ENCODE measurements at regions not wholly inside any gene's neighbourhood (a gene's known extent, or its start where the extent isn't known, plus 50 kb on each side); places are given as distances from the start of the nearest gene placed in this dataset.

DNA sequence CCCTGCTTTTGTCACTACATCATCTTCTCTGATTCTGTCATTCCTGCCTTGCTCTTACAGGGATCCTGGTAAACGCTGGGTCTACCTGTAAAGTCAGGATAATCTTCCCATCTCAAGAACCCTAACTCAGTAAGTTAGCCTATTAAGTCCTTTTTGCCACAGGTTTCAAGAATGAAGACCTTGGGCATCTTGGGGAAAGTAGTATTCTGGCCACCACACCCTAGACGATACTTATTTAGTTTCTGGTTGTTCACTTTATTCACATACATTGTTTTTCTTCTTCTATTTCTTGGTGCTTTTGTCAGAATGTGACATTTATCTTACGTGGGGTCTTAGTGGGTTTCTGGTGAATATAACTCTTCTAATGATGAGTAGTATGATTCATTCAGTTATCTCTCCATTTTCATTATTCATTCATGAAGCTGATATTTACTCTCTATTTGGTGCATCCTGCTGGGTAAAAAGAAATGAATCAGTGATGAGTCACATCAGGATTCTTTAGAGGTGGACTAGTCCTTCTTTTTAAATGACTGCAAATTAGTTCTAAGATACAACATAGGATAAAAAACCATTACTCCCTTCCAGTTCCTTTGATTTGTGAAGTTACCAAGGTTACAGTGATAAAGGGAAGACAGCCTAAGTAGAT lies 514.4 kb upstream of the B3GALT2 start:
- H3K27ac Mint-ChIP-seq = no peak overlapping the region

DNA sequence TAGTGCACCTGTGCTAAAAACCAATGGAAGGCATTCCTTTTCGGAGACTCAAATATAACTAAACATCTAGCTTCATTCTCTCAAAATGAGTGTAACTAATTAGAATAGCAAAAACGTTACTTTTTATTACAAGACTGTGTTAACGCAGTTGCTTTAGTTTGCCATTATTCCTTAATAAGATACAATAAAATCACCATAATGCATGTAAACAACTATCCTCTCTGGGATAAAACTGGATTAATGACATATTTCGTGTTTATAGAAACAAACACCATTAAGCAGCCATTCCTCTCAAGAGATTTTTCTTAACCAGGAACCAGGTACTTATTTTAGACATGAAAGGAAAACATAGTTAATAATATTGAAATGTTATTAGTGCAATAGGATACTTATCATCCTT lies 512.8 kb upstream of the B3GALT2 start:
- H3K4me3 Mint-ChIP-seq = no peak overlapping the region
- no peaks in the 10 kb centered on the region for H3K27me3 Mint-ChIP-seq (ENCODE audit: insufficient read depth, low read depth)
- TF ChIP-seq EZH2phosphoT487 (IDR thresholded peaks at IDR 0.05) (no peak), EZH2 (IDR thresholded peaks at IDR 0.05) (no peak), CTCF (IDR thresholded peaks at IDR 0.05) (no peak)
- Histone ChIP-seq H3F3A (ENCODE audit: low read depth) (no peaks in the 10 kb centered on the region), H2AFZ (replicated peaks) (no peak overlapping the region), H3K27ac (no peak overlapping the region), H3K9me3 (ENCODE audit: low read depth) (no peaks in the 10 kb centered on the region), H3K79me2 (ENCODE audit: low read depth) (no peaks in the 10 kb centered on the region), H3K27me3 (no peaks in the 10 kb centered on the region), H3K9ac (no peak overlapping the region), H3K4me3 (no peak overlapping the region), H4K20me1 (ENCODE audit: low read depth) (no peaks in the 10 kb centered on the region), H3K4me1 (no peaks in the 10 kb centered on the region), H3K36me3 (no peaks in the 10 kb centered on the region), H3K4me2 (no peak overlapping the region)
- DNase-seq (ENCODE audit: low spot score) = no peak
- H3K36me3 Mint-ChIP-seq = no peaks in the 10 kb centered on the region
- H3K27ac Mint-ChIP-seq = no peak overlapping the region
- peaks cover 24% of the 10 kb centered on the region for H3K4me1 Mint-ChIP-seq
- no peaks in the 10 kb centered on the region for H3K9me3 Mint-ChIP-seq

More for the DNA sequence above, 514.4 kb upstream of the B3GALT2 start:
- Mint-ChIP-seq H3K4me3 (no peak overlapping the region), H3K4me1 (peaks cover 24% of the 10 kb centered on the region), H3K27me3 (ENCODE audit: insufficient read depth, low read depth) (no peaks in the 10 kb centered on the region), H3K9me3 (no peaks in the 10 kb centered on the region), H3K36me3 (no peaks in the 10 kb centered on the region)
- Histone ChIP-seq H3K79me2 (ENCODE audit: low read depth) (no peaks in the 10 kb centered on the region), H3K4me2 (no peak overlapping the region), H3K27ac (no peak overlapping the region), H4K20me1 (ENCODE audit: low read depth) (no peaks in the 10 kb centered on the region), H3K9ac (no peak overlapping the region), H3K4me1 (no peaks in the 10 kb centered on the region), H3K36me3 (no peaks in the 10 kb centered on the region), H3K27me3 (no peaks in the 10 kb centered on the region), H3F3A (ENCODE audit: low read depth) (no peaks in the 10 kb centered on the region), H3K9me3 (ENCODE audit: low read depth) (no peaks in the 10 kb centered on the region), H2AFZ (replicated peaks) (no peak overlapping the region), H3K4me3 (no peak overlapping the region)
- DNase-seq (ENCODE audit: low spot score) = no peak
- TF ChIP-seq EZH2phosphoT487 (IDR thresholded peaks at IDR 0.05) = no peak
- TF ChIP-seq EZH2 (IDR thresholded peaks at IDR 0.05) = no peak
- TF ChIP-seq CTCF (IDR thresholded peaks at IDR 0.05) = no peak

- H3K4me3 Mint-ChIP-seq = no peak overlapping the region
- no peaks in the 10 kb centered on the region for H3K9me3 Mint-ChIP-seq
- no peaks in the 10 kb centered on the region for H3K79me2 ChIP-seq (ENCODE audit: low read depth)
- no peak for DNase-seq (ENCODE audit: low spot score)
- peaks cover 24% of the 10 kb centered on the region for H3K4me1 Mint-ChIP-seq
- H3K4me1 ChIP-seq = no peaks in the 10 kb centered on the region
- H3K36me3 ChIP-seq = no peaks in the 10 kb centered on the region
- no peak overlapping the region for H3K4me2 ChIP-seq
- H2AFZ ChIP-seq (replicated peaks) = no peak overlapping the region
- no peak overlapping the region for H3K4me3 ChIP-seq
- H3K9ac ChIP-seq = no peak overlapping the region
- H3K27ac ChIP-seq = no peak overlapping the region
- no peak for TF ChIP-seq EZH2 (IDR thresholded peaks at IDR 0.05)
- TF ChIP-seq EZH2phosphoT487 (IDR thresholded peaks at IDR 0.05) = no peak
- TF ChIP-seq CTCF (IDR thresholded peaks at IDR 0.05) = no peak
- no peaks in the 10 kb centered on the region for H3F3A ChIP-seq (ENCODE audit: low read depth)
- H3K27me3 ChIP-seq = no peaks in the 10 kb centered on the region
- no peak overlapping the region for H3K27ac Mint-ChIP-seq
- no peaks in the 10 kb centered on the region for H3K9me3 ChIP-seq (ENCODE audit: low read depth)
- H3K27me3 Mint-ChIP-seq (ENCODE audit: insufficient read depth, low read depth) = no peaks in the 10 kb centered on the region
- H3K36me3 Mint-ChIP-seq = no peaks in the 10 kb centered on the region
- H4K20me1 ChIP-seq (ENCODE audit: low read depth) = no peaks in the 10 kb centered on the region
Measured at GRCh38 chr1:193697776-193698175, 511.4 kb upstream of the B3GALT2 start.

Data from neural progenitor cell (in vitro differentiated cells).